Nephron (organoid): ENCODE measurements at regions not wholly inside any gene's neighbourhood (a gene's known extent, or its start where the extent isn't known, plus 50 kb on each side); places are given as distances from the start of the nearest gene placed in this dataset.

Experiments
- H3K27ac Mint-ChIP-seq, 3 experiments: 2 replicates each; pipeline ENCODE4 v1.8.0; 2020; ENCODE audit warnings: mixed read lengths in 3 of 3, mild to moderate bottlenecking in 2 of 3, moderate library complexity in 1 of 3
- H3K27me3 Mint-ChIP-seq: 2 replicates; pipeline ENCODE4 v1.8.0; 2021; ENCODE audit warnings: low read depth, mild to moderate bottlenecking, moderate library complexity, mixed read lengths
- H3K36me3 Mint-ChIP-seq: 2 replicates; pipeline ENCODE4 v1.8.0; 2020; ENCODE audit warnings: low read depth, mixed read lengths
- H3K4me1 Mint-ChIP-seq: 2 replicates; pipeline ENCODE4 v1.8.0; 2020; ENCODE audit warnings: mixed read lengths
- H3K4me3 Mint-ChIP-seq, 3 experiments: 2 replicates each; pipeline ENCODE4 v1.8.0; 2020; ENCODE audit warnings: mild to moderate bottlenecking in 3 of 3, mixed read lengths in 3 of 3, moderate library complexity in 2 of 3
- H3K9me3 Mint-ChIP-seq: 2 replicates; pipeline ENCODE4 v1.8.0; 2020; ENCODE audit warnings: mixed read lengths
- TF ChIP-seq, protein P1 (sequence below), 3 experiments: fragments of 200-600 bp; sonication (generic); IDR thresholded peaks; one replicate each; pipeline ENCODE4 v1.5.0; 2021; ENCODE audit warnings: antibody characterized with exemption in 3 of 3; ENCODE audit not compliant: unreplicated experiment in 3 of 3

DNA sequence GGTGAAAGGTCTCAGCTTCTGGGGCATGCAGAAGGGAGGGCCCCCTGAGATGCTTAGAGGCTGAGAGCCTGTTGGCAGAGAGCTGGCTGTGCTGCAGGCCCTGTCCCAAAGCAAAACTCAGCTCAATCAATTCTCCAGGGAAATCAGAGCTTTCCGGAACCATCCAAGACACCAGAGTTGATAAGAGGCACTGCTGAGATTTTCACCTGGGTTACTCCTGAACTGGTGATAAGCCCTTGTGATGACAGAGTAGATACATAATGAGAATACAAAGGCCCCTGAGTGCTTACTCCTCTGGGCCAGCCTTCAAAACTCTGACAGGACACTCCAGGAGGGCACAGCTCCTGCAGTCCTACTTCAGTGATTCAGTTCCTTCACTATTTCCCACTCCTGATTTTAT lies 63.9 kb downstream of the ARL6IP4 start:
- Mint-ChIP-seq H3K27me3 (peaks cover 4% of the 10 kb centered on the region), H3K4me1 (peaks cover 27% of the 10 kb centered on the region), H3K9me3 (no peaks in the 10 kb centered on the region)

DNA sequence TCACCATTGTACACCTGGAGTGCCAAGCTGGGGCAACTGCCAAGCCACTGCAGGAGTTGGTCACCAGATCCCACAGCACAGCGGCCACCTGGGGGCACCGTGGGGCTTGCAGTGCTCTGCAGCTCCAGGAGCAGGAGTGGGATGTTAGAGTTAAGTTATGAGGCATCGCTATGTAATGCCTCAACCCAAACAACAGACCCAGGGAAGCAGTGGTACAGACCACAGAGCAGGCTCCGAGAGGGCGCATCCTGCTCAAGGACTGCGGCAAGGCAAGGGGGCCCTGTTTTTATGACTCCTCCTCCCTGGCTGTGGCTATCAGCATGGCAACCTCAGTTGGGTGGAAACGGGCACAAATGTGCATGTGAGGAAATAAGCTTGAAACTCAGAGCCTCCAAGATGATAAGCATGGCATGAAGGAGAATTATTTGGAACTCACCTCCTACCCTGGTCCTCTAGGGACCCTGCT lies 63.1 kb downstream of the ARL6IP4 start:
- no peak overlapping the region for H3K4me3 Mint-ChIP-seq
- H3K27me3 Mint-ChIP-seq, result no peaks in the 10 kb centered on the region
- TF ChIP-seq, protein P1, sequence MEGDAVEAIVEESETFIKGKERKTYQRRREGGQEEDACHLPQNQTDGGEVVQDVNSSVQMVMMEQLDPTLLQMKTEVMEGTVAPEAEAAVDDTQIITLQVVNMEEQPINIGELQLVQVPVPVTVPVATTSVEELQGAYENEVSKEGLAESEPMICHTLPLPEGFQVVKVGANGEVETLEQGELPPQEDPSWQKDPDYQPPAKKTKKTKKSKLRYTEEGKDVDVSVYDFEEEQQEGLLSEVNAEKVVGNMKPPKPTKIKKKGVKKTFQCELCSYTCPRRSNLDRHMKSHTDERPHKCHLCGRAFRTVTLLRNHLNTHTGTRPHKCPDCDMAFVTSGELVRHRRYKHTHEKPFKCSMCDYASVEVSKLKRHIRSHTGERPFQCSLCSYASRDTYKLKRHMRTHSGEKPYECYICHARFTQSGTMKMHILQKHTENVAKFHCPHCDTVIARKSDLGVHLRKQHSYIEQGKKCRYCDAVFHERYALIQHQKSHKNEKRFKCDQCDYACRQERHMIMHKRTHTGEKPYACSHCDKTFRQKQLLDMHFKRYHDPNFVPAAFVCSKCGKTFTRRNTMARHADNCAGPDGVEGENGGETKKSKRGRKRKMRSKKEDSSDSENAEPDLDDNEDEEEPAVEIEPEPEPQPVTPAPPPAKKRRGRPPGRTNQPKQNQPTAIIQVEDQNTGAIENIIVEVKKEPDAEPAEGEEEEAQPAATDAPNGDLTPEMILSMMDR (IDR thresholded peaks at IDR 0.05; ENCODE audit: unreplicated experiment in 3 of 3), result peak; percentile 49 to 60 (median 52)
- peak overlapping the region in 2 of 3 experiments; percentile 12 to 33 for H3K27ac Mint-ChIP-seq
- H3K9me3 Mint-ChIP-seq, result no peaks in the 10 kb centered on the region
- peaks cover 27% of the 10 kb centered on the region for H3K4me1 Mint-ChIP-seq
- no peaks in the 10 kb centered on the region for H3K36me3 Mint-ChIP-seq

More for the DNA sequence above, 63.9 kb downstream of the ARL6IP4 start:
- no peak overlapping the region for H3K4me3 Mint-ChIP-seq
- no peak overlapping the region for H3K27ac Mint-ChIP-seq
- no peaks in the 10 kb centered on the region for H3K36me3 Mint-ChIP-seq
- TF ChIP-seq, protein P1 (IDR thresholded peaks at IDR 0.05; ENCODE audit: unreplicated experiment in 3 of 3), result no peak

DNA sequence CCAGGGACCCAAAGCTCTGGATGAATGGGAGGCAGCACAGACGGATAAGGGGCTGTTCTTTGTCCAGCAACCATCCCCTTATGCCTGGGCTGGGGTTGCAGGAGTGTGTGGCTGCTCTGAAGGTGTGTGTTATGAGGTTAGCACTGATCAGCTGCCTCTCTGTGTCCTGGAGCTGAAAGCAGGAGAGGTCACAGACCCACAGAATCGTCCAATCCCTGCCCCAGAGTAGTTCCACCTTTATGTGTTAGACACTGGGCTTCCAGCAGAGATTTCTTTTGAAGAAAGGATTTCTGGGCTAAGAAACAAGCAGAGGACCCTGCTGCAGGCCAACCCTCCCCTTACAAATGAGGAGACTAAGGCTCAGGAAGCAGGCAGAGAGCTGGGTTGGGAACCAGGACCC lies 62.4 kb downstream of the ARL6IP4 start:
- Mint-ChIP-seq H3K36me3 (no peaks in the 10 kb centered on the region), H3K4me3 (no peak overlapping the region), H3K27ac (no peak overlapping the region), H3K9me3 (no peaks in the 10 kb centered on the region), H3K4me1 (peaks cover 27% of the 10 kb centered on the region), H3K27me3 (no peaks in the 10 kb centered on the region)
- TF ChIP-seq, protein P1 (IDR thresholded peaks at IDR 0.05; ENCODE audit: unreplicated experiment in 3 of 3), result no peak

DNA sequence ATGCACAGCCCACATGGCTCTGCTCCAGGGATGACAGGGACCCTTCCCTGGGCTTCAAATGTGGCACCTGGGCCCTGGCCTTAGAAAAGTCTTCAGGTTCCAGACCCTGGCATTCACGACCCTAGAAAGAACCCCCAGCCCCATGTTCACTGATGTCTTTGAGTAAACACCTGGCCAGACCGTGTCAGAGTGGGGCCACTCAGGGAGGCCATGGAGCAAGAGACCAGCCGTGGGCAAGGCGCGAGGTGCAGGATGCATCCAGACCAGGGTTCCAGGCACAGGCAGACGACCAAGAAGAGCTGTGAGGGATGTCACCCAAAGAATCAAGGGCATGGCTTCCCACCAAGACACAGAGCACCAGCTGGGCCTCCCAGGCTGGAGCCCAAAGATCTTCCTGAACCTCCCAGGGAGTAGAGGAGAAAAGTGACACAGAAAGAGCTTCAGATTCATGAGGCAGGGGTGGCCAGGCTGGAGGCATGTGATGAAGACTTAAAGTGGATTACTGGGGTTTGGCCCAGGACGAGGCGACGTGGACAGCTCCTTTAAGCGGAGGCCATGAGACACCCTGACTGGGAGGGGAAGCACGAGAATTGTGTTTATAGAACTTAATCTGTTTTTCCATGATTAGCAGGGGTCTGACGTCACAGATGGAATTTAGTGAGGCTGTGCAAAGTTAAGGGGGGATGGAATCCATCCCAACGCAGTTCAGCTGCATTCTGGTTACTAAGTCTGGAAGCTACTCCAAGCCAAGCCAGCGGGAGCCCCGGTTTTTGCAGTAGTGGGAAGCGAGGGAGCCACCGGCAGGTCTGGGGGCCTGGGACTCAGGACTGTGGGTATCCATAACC lies 61.6 kb downstream of the ARL6IP4 start:
- Mint-ChIP-seq H3K4me3 (no peak overlapping the region), H3K27ac (peak overlapping the region in 1 of 3 experiments; percentile 30), H3K36me3 (no peaks in the 10 kb centered on the region), H3K9me3 (no peaks in the 10 kb centered on the region), H3K27me3 (no peaks in the 10 kb centered on the region), H3K4me1 (peaks cover 27% of the 10 kb centered on the region)
- TF ChIP-seq, protein P1 (IDR thresholded peaks at IDR 0.05; ENCODE audit: unreplicated experiment in 3 of 3), result no peak

DNA sequence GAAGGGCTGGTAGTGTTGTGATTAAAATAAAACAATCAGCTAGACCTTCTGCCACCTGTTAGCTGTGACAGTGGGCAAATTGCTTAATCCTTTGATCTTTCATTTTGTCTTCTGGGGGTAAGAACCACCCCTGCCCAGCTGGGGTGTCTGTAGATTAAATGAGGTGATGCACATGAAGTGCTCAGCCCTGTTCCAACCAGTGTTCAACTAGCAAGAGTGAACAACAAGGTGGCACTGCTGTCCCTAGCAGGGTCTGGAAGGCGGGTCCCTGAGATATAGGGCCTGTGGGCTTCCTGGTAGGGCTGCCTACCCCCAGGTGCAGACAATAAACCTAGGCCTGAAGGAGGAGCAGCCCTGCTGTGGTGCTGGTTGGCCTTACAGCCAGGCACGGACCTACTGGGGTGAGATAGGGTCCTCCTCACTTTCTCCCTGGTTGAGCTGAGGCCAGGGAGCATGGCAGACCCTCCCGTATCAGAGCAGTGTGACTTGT lies 60.6 kb downstream of the ARL6IP4 start:
- Mint-ChIP-seq H3K27me3 (no peaks in the 10 kb centered on the region), H3K9me3 (no peaks in the 10 kb centered on the region), H3K4me3 (no peak overlapping the region), H3K27ac (no peak overlapping the region), H3K4me1 (peaks cover 21% of the 10 kb centered on the region), H3K36me3 (no peaks in the 10 kb centered on the region)
- TF ChIP-seq, protein P1 (IDR thresholded peaks at IDR 0.05; ENCODE audit: unreplicated experiment in 3 of 3), result no peak
